ENCODE measurements at regions not wholly inside any gene's neighbourhood (a gene's known extent, or its start where the extent isn't known, plus 50 kb on each side); places are given as distances from the start of the nearest gene placed in this dataset.
"Not testable (repeated sequence)": the region's sequence is repeated elsewhere in the genome, so short reads cannot be mapped to it uniquely, and the experiment has no call there.

- H3K27me3 Mint-ChIP-seq, result peaks cover 2% of the 10 kb centered on the region
- H3K4me3 Mint-ChIP-seq, result no peak overlapping the region
- H3K4me1 Mint-ChIP-seq, result peaks cover 5 to 7% (median 6%) of the 10 kb centered on the region in 3 donors
- H3K27ac Mint-ChIP-seq, result no peak overlapping the region
- no peaks in the 10 kb centered on the region for H3K9me3 Mint-ChIP-seq
- H3K36me3 Mint-ChIP-seq, result peaks cover 2% of the 10 kb centered on the region
Measured at GRCh38 chr4:105066401-105066800, 80.3 kb upstream of the TET2 start.

GRCh38 chr4:105067431-105067830 lies 79.2 kb upstream of the TET2 start:
- no peak overlapping the region for H3K4me3 Mint-ChIP-seq
- H3K9me3 Mint-ChIP-seq, result no peaks in the 10 kb centered on the region
- peaks cover 2% of the 10 kb centered on the region for H3K36me3 Mint-ChIP-seq
- H3K27me3 Mint-ChIP-seq, result no peaks in the 10 kb centered on the region
- peaks cover 0 to 2% (median 0%) of the 10 kb centered on the region in 3 donors for H3K4me1 Mint-ChIP-seq
- H3K27ac Mint-ChIP-seq, result no peak overlapping the region

- Mint-ChIP-seq H3K27me3 (no peaks in the 10 kb centered on the region), H3K4me3 (no peak overlapping the region), H3K9me3 (no peaks in the 10 kb centered on the region), H3K4me1 (peaks cover 0 to 2% (median 0%) of the 10 kb centered on the region in 3 donors), H3K27ac (no peak overlapping the region), H3K36me3 (peaks cover 2% of the 10 kb centered on the region)
Measured at GRCh38 chr4:105067946-105068345, 78.7 kb upstream of the TET2 start.

GRCh38 chr4:105068516-105068915 lies 78.2 kb upstream of the TET2 start:
- H3K27me3 Mint-ChIP-seq, result no peaks in the 10 kb centered on the region
- no peaks in the 10 kb centered on the region for H3K9me3 Mint-ChIP-seq
- H3K27ac Mint-ChIP-seq, result no peak overlapping the region
- peaks cover 0 to 2% (median 0%) of the 10 kb centered on the region in 3 donors for H3K4me1 Mint-ChIP-seq
- H3K4me3 Mint-ChIP-seq, result no peak overlapping the region
- peaks cover 2% of the 10 kb centered on the region for H3K36me3 Mint-ChIP-seq

- H3K27me3 Mint-ChIP-seq, H3K9me3 Mint-ChIP-seq, H3K4me1 Mint-ChIP-seq, H3K4me3 Mint-ChIP-seq, H3K27ac Mint-ChIP-seq, H3K36me3 Mint-ChIP-seq: not testable (repeated sequence)
Measured at GRCh38 chr4:105072095-105072494, 74.6 kb upstream of the TET2 start.

GRCh38 chr4:105074097-105074496 lies 72.6 kb upstream of the TET2 start:
- no peaks in the 10 kb centered on the region for H3K27me3 Mint-ChIP-seq
- no peak overlapping the region for H3K4me3 Mint-ChIP-seq
- peaks cover 0 to 2% (median 0%) of the 10 kb centered on the region in 3 donors for H3K4me1 Mint-ChIP-seq
- no peak overlapping the region for H3K27ac Mint-ChIP-seq
- no peaks in the 10 kb centered on the region for H3K9me3 Mint-ChIP-seq
- peaks cover 2% of the 10 kb centered on the region for H3K36me3 Mint-ChIP-seq

- H3K36me3 Mint-ChIP-seq, result peaks cover 2% of the 10 kb centered on the region
Measured at GRCh38 chr4:105075045-105075444, 71.6 kb upstream of the TET2 start.

GRCh38 chr4:105088110-105088879 lies 58.4 kb upstream of the TET2 start:
- Mint-ChIP-seq H3K4me3 (no peak overlapping the region), H3K36me3 (peaks cover 3% of the 10 kb centered on the region), H3K27ac (no peak overlapping the region), H3K27me3 (peaks cover 7% of the 10 kb centered on the region), H3K4me1 (no peaks in the 10 kb centered on the region), H3K9me3 (peaks cover 2 to 7% (median 3%) of the 10 kb centered on the region in 3 donors)

More at GRCh38 chr4:105075045-105075444, 71.6 kb upstream of the TET2 start:
- H3K9me3 Mint-ChIP-seq, result no peaks in the 10 kb centered on the region
- H3K4me1 Mint-ChIP-seq, result no peaks in the 10 kb centered on the region
- no peaks in the 10 kb centered on the region for H3K27me3 Mint-ChIP-seq
- no peak overlapping the region for H3K4me3 Mint-ChIP-seq
- H3K27ac Mint-ChIP-seq, result no peak overlapping the region

- Mint-ChIP-seq H3K27me3 (peaks cover 7% of the 10 kb centered on the region), H3K4me1 (no peaks in the 10 kb centered on the region), H3K9me3 (peaks cover 5 to 17% (median 9%) of the 10 kb centered on the region in 3 donors), H3K27ac (no peak overlapping the region), H3K4me3 (no peak overlapping the region), H3K36me3 (peaks cover 1% of the 10 kb centered on the region)
Measured at GRCh38 chr4:105092356-105092755, 54.3 kb upstream of the TET2 start.

GRCh38 chr4:105092768-105093167 lies 53.9 kb upstream of the TET2 start:
- H3K9me3 Mint-ChIP-seq, result peaks cover 7 to 20% (median 11%) of the 10 kb centered on the region in 3 donors
- peaks cover 3% of the 10 kb centered on the region for H3K27me3 Mint-ChIP-seq
- H3K27ac Mint-ChIP-seq, result no peak overlapping the region
- peaks cover 1% of the 10 kb centered on the region for H3K36me3 Mint-ChIP-seq
- H3K4me1 Mint-ChIP-seq, result no peaks in the 10 kb centered on the region
- H3K4me3 Mint-ChIP-seq, result no peak overlapping the region

- peaks cover 6% of the 10 kb centered on the region for H3K36me3 Mint-ChIP-seq
- H3K4me1 Mint-ChIP-seq, result no peaks in the 10 kb centered on the region
- H3K4me3 Mint-ChIP-seq, result no peak overlapping the region
- H3K9me3 Mint-ChIP-seq, result peaks cover 8 to 28% (median 17%) of the 10 kb centered on the region in 3 donors
- peaks cover 2% of the 10 kb centered on the region for H3K27me3 Mint-ChIP-seq
- no peak overlapping the region for H3K27ac Mint-ChIP-seq
Measured at GRCh38 chr4:105093975-105094374, 52.7 kb upstream of the TET2 start.
